HG02981 (cell line): ENCODE measurements at regions not wholly inside any gene's neighbourhood (a gene's known extent, or its start where the extent isn't known, plus 50 kb on each side); places are given as distances from the start of the nearest gene placed in this dataset.
"Not testable (repeated sequence)": the region's sequence is repeated elsewhere in the genome, so short reads cannot be mapped to it uniquely, and the experiment has no call there.

Source experiments
- ATAC-seq: cut with Tn5 transposase; IDR thresholded peaks from one replicate; pipeline ENCODE4 v1.9.1; 2021; ENCODE audit warnings: mild to moderate bottlenecking, moderate library complexity; ENCODE audit not compliant: unreplicated experiment

DNA sequence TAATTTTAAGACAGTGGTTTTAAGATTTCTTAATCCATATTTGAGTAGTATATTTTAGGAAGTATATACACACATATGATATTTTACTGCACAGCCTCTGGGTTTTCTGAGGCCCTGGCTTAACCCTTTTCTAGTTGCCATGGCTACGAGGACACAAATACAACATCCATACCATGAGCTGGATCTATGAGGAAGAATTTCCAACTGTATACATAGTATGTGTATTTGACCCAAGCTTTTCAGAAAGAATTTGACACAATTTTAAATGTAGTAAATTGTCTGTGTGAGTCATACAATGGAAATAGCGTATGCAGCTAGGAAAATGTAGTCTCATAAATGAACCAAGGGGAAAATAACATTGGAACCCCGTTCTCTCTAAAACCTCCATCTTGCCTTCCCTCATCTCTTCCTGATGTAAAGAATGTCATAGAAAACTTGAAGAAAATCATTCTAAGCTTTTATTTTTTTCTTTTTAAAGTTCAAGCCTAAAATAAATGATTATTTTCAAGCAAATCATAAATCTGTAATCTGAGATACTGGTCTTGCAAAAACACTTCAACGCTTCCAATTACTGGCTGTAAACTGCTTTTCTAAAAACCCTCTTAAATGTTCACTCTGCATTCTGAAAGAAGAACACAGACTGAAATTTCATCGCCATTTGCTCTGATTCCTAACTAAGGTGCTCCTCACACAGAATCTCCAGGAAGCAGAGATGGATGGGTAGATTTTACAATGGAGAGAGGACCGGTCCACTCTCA is 172.4 kb downstream of the LACC1 start:
- no peak for ATAC-seq

GRCh38 chr13:44052780-44053184 is 173.1 kb downstream of the LACC1 start:
- no peak for ATAC-seq

GRCh38 chr13:44053208-44053607 is 173.5 kb downstream of the LACC1 start:
- ATAC-seq = no peak

DNA sequence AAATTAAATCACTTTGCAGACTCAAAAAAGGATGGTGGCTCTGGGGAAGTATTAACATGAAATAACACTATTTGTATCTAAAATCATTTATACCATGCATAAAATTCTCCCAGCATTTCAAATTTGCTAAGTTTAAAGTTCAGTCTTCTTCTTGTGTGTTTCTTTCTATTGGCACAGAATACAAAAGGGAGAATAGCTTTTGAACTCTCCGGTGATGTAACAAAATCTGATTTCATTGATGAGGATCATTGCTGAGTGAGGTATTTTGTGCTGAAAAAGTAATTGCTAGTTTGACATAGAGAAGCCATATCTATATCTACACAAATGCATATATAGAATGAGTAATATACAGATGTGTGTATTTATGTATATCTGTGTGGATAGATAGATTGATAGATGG is 174.8 kb downstream of the LACC1 start:
- ATAC-seq = no peak

DNA sequence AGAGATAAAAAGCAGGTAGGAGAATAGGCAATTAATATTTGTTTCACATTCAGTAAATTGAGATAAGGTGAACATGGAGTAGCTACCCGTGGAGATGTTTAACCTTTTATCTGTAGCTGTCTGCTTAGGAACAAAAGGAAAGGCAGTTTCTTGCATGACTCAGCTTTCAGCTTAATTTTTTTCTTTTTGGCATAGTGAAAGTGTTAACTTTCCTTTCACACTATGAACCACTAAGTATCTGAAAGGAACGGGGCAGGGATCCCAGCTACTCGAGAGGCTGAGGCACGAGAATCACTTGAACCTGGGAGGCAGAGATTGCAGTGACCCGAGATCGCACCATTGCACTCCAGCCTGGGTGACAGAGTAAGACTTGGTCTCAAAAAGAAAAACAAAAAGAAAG is 176.0 kb downstream of the LACC1 start:
- ATAC-seq = not testable (repeated sequence)

- ATAC-seq = no peak
These were observed 178.4 kb downstream of the LACC1 start for GRCh38 chr13:44058067-44058466.

DNA sequence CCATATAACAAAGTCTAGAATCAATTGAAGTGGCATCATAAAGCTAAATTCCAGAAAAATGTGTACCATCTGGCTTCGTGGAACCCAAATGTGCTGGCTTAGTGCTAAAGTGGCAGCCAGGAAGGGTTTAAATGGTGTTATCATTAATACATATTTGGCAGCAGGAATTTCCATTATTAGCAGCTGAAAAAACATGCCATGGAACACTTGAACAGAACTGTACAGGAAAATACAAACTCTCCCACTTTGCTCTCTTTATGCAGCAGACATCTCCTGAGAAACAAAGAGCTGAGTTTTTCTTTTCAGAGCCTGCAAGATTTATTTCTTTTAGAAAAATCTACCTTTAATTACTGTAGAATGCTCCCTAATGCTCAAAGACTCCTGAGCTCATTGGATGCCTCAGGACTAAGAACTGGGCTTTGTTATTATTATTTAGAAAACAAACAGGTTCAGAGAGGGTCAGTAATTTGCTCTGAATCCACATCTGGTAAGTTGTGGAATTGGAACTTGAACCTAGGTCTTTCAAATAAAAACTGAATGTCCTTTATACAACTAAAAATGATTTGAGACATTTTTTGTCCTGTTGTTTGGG is 179.0 kb downstream of the LACC1 start:
- ATAC-seq = no peak

DNA sequence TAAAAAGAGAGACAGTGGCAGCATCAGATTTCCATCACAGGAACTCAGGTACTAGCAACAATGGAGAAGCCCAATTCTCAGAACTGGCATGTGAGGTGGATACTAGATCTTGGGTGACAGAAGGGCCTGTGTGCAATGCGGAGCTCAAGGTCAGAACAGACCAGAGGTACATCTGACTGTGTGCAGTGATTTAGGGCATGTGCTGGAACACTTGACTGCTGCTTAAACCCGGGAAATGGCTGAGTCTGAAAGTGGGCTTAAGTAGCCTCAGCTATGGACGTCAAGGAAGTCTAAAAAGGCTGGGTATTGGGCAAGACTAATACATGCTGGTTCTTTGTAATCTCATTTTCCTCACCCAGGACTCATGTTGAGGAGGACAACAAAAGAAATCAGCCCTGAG is 182.2 kb downstream of the LACC1 start:
- ATAC-seq = no peak

GRCh38 chr13:44063467-44063866 is 183.8 kb downstream of the LACC1 start:
- no peak for ATAC-seq

DNA sequence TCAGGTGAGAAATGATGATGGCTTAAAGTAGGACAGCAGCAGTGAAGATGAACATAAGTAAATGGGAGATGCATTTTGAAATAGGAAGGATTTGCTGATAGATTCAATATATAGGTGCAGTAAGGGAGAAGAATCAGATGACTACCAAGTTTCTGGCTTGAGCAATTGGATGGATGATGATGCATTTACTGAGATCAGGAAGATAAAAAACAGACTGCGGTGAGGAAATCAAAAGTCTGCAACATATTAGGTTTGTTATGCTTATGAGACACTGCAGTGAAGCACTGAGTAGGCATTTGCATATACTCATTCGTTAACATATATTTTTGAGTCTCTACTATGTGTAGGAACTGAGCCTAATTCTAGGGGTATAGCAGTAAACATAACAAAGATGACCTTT is 184.2 kb downstream of the LACC1 start:
- no peak for ATAC-seq

GRCh38 chr13:44064357-44064756 is 184.7 kb downstream of the LACC1 start:
- no peak for ATAC-seq

DNA sequence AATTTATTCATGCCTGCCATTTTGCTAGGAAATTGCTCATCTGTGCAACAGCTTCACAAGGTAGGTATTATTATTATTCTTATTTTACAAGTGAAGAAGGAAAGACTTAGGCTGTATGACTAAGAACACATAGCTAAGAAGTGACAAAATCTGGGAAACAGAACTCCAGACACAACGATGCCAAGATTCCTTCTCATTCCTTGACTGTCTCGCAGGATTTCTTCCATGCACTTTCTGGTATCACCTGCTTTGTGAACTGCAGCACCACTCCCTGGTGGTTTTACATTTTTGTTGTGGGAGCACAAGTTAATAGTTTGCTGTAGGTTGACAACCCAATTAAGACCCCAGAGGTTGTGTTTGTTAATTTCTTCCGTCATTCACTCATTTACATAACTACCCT is 188.5 kb downstream of the LACC1 start:
- ATAC-seq = no peak

DNA sequence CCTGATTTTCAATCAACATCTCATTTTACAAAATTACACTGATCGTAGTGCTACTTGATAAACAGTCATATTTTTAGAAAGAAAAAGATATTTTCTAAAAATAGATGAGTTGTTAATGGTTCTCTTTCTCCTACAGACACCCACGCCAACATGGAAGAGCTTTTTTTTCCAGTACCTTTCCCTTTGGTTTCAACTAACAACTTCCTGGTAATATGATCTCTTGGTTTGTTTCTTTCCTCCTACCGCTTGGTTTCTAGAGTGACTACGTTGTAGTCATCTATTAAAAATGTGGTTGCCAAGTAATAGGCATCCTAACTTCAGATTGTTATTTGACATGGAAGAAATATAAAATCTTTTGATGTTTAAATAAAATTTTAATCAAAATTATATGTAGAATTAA is 189.0 kb downstream of the LACC1 start:
- no peak for ATAC-seq

DNA sequence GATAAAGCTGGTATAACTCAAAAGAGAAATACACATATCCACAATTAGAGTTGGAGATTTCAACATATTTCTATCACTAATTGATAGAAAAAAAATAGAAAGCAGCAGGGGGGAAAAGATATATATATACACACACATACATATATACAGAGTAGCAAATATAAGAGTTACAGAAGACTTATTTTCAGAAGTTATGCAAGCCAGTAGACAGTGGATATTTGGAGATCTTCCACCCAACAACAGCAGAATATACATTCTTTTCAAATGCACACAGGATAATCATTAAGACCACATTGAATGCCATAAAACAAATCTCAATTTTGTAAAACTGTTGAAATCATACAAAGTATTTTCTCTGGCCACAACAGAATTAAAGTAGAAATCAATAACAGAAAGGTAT is 192.8 kb downstream of the LACC1 start:
- ATAC-seq = no peak

DNA sequence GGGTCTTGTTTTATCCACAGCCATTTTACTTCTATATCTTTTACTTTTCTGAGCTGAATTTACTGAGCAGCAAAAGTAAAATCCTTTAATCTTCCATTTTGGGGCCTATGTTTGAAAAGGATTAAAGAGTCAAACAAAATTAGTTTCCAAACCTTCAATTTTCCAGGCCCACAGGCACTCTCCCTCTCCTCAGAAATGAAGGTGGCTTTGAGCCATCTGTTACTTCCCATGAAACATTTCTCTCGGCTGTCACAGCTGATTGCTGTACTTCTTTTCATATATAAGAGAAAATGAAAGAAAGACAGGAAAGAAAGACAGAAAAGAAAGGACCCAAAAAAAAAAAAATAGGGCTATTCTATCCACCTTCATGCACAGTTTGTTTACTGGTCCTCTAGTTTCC is 194.9 kb downstream of the LACC1 start:
- no peak for ATAC-seq

- ATAC-seq = no peak
These were observed 195.4 kb downstream of the LACC1 start for GRCh38 chr13:44075113-44075512.

DNA sequence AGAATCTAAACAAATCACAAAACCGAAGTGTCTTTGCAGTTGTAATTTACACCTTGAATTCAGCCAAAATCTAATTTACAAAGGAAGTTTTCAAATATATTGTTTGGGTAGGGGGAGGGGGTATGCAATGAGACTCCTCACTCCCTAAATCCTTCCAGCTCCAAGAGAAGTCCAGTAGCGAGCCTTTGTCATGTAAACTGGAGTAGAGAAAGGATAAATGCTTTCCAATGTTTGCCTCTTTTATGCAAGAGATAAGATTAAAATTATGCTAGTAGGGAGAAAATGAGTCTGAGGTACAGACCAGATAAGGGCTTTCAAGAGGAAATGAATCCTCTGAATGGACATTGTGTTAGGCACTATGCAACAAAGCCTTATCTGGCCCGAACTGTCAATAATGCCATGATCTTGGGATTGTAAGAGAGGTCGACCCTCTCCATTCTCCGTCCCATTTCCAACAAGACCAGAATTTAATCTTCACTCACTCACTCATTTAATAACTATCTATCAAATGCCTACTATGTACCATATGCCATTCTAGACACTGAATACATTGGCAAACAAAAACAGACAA is 199.2 kb downstream of the LACC1 start:
- no peak for ATAC-seq

DNA sequence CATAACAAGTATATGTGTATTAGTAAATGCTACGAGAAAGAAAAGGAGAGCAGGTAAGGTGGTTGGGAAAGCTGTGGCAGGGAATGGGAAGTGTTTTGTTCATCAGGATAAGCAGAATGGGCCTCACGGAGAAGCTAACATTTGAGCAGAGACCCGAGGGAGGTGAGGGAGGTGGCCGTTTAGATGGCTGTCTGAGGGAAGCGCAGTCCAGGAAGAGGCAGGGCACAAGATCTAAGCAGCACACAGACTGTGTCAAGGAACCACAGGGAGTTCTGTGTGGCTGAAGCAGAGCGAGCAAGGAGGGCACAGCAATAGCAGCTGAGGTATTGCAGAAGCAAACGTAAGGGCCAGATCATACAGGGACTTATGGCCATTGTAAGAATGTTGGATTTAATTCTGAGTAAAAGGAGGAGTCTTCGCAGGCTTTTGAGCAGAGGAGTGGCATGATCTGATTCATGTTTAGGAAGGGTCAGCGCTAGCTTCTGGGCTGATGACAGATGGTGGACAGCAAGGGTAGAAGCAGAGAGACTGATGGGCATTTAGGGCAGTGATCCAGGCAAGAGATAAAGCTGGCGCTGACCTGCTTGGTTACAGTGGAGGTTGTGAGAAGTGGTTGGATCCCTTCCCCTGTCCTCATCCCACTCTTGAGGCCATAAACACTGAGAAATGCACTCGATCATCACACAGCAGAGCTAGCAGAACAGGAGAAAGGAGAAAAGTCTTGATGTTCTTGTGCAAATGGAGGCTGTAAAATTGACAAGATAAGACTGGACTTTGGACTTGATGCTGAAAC is 199.9 kb downstream of the LACC1 start:
- ATAC-seq = no peak

DNA sequence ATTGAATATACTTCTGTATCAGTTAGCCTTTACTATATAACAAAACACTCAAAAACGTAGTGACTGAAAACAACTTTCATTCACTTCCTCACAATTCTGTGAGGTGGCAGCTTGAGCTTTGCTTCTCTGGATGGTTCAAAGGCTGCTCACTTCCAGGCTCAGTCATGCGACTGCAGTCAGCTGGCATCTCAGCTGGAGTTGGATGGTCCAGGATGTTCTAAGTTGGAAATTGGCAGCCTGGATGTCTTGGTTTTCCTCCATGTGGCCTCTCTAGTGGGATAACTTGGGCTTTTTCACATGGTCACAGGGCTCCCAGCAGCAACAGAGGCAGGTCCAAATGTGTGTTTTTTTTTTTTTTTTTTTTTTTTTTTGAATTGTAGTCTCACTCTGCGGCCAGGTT is 204.4 kb downstream of the LACC1 start:
- ATAC-seq = no peak

- no peak for ATAC-seq
These were observed 206.7 kb downstream of the LACC1 start for GRCh38 chr13:44086389-44086788.

- no peak for ATAC-seq
These were observed 208.7 kb downstream of the LACC1 start for GRCh38 chr13:44088411-44088810.

DNA sequence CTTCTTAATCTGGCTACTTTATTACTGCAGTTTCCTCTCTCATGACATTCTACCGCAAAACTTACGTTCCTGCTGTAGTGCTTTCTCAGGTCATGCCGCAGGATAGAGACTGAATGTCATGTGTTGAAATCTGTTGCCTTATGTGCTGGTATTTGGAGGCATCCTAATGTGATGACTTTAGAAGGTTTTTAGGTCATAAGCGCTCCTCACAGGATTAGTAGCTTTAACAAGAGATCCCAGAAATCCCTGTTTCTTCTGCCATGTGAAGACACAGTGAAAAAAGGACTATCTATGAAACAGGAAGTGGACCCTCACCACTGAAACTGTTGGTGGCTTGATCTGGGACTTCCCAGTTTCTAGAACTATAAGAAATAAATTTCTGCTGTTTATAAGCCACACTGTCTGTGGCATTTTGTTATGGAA is 209.3 kb downstream of the LACC1 start:
- no peak for ATAC-seq
